Effector memory CD8-positive, alpha-beta T cell (primary cell): ENCODE measurements at regions not wholly inside any gene's neighbourhood (a gene's known extent, or its start where the extent isn't known, plus 50 kb on each side); places are given as distances from the start of the nearest gene placed in this dataset.
"Not testable (repeated sequence)": the region's sequence is repeated elsewhere in the genome, so short reads cannot be mapped to it uniquely, and the experiment has no call there.

ENCODE experiments used
- ATAC-seq: fragments of 150-1000 bp; cut with Tn5 transposase; replicated peaks from 2 replicates; pipeline ENCODE4 v1.10.0; 2021; ENCODE audit warnings: mild to moderate bottlenecking, moderate library complexity
- DNase-seq, 3 experiments: peaks; one replicate each; pipeline ENCODE4 v3.0.0; 2021
- H3K27ac Mint-ChIP-seq, 2 donors: one replicate each; pipeline ENCODE4 v1.8.0; 2022; ENCODE audit warnings: mild to moderate bottlenecking in 2 of 2, mixed read lengths in 2 of 2, moderate library complexity in 2 of 2
- H3K27me3 Mint-ChIP-seq, 2 donors: one replicate each; pipeline ENCODE4 v1.8.0; 2022; ENCODE audit warnings: mixed read lengths in 2 of 2
- H3K36me3 Mint-ChIP-seq: one replicate; pipeline ENCODE4 v1.8.0; 2022; ENCODE audit warnings: mild to moderate bottlenecking, moderate library complexity, mixed read lengths; ENCODE audit not compliant: insufficient read depth
- H3K4me1 Mint-ChIP-seq, 2 donors: one replicate each; pipeline ENCODE4 v1.8.0; 2022; ENCODE audit warnings: low read depth in 2 of 2, mixed read lengths in 2 of 2
- H3K4me3 Mint-ChIP-seq, 2 donors: one replicate each; pipeline ENCODE4 v1.8.0; 2022; ENCODE audit warnings: mild to moderate bottlenecking in 2 of 2, mixed read lengths in 2 of 2, moderate library complexity in 2 of 2
- H3K9me3 Mint-ChIP-seq, 2 donors: one replicate each; pipeline ENCODE4 v1.8.0; 2022; ENCODE audit warnings: mixed read lengths in 2 of 2

GRCh38 chr18:73545472-73545871, 602.2 kb downstream of the FBXO15 start:
- Mint-ChIP-seq H3K9me3 (peaks cover 6 to 12% of the 10 kb centered on the region in 2 donors), H3K27ac (no peak overlapping the region), H3K4me3 (no peak overlapping the region), H3K27me3 (no peaks in the 10 kb centered on the region), H3K4me1 (no peaks in the 10 kb centered on the region), H3K36me3 (no peaks in the 10 kb centered on the region)
- no peak for ATAC-seq
- DNase-seq: no peak

- Mint-ChIP-seq H3K36me3 (no peaks in the 10 kb centered on the region), H3K4me1 (no peaks in the 10 kb centered on the region), H3K9me3 (peaks cover 4 to 6% of the 10 kb centered on the region in 2 donors), H3K4me3 (no peak overlapping the region), H3K27ac (no peak overlapping the region), H3K27me3 (no peaks in the 10 kb centered on the region)
- DNase-seq: no peak
- no peak for ATAC-seq
These were observed 603.0 kb downstream of the FBXO15 start for GRCh38 chr18:73544617-73545016.

GRCh38 chr18:73544032-73544431, 603.6 kb downstream of the FBXO15 start:
- no peak for ATAC-seq

GRCh38 chr18:73535990-73536389, 611.6 kb downstream of the FBXO15 start:
- H3K36me3 Mint-ChIP-seq: no peaks in the 10 kb centered on the region
- H3K4me3 Mint-ChIP-seq: no peak overlapping the region
- ATAC-seq (no peak), DNase-seq (no peak)
- peaks cover 9 to 24% of the 10 kb centered on the region in 2 donors for H3K9me3 Mint-ChIP-seq
- no peak overlapping the region for H3K27ac Mint-ChIP-seq
- H3K27me3 Mint-ChIP-seq: no peaks in the 10 kb centered on the region
- no peaks in the 10 kb centered on the region for H3K4me1 Mint-ChIP-seq

More at GRCh38 chr18:73544032-73544431, 603.6 kb downstream of the FBXO15 start:
- no peak for DNase-seq
- Mint-ChIP-seq H3K36me3 (no peaks in the 10 kb centered on the region), H3K27ac (no peak overlapping the region), H3K4me3 (no peak overlapping the region), H3K9me3 (peaks cover 6% of the 10 kb centered on the region in 2 donors), H3K27me3 (no peaks in the 10 kb centered on the region), H3K4me1 (no peaks in the 10 kb centered on the region)

GRCh38 chr18:73535189-73535588, 612.4 kb downstream of the FBXO15 start:
- H3K4me3 Mint-ChIP-seq: no peak overlapping the region
- H3K9me3 Mint-ChIP-seq: peaks cover 15 to 32% of the 10 kb centered on the region in 2 donors
- H3K27me3 Mint-ChIP-seq: no peaks in the 10 kb centered on the region
- DNase-seq (no peak), ATAC-seq (no peak)
- H3K36me3 Mint-ChIP-seq: no peaks in the 10 kb centered on the region
- H3K27ac Mint-ChIP-seq: no peak overlapping the region
- no peaks in the 10 kb centered on the region for H3K4me1 Mint-ChIP-seq

GRCh38 chr18:73531601-73532000, 616.0 kb downstream of the FBXO15 start:
- H3K4me3 Mint-ChIP-seq: no peak overlapping the region
- peaks cover 24 to 42% of the 10 kb centered on the region in 2 donors for H3K9me3 Mint-ChIP-seq
- H3K36me3 Mint-ChIP-seq: no peaks in the 10 kb centered on the region
- H3K27me3 Mint-ChIP-seq: no peaks in the 10 kb centered on the region
- H3K4me1 Mint-ChIP-seq: no peaks in the 10 kb centered on the region
- DNase-seq (no peak), ATAC-seq (no peak)
- no peak overlapping the region for H3K27ac Mint-ChIP-seq

- H3K36me3 Mint-ChIP-seq: no peaks in the 10 kb centered on the region
- H3K27ac Mint-ChIP-seq: no peak overlapping the region
- H3K4me1 Mint-ChIP-seq: no peaks in the 10 kb centered on the region
- no peak for DNase-seq
- no peaks in the 10 kb centered on the region for H3K27me3 Mint-ChIP-seq
- H3K4me3 Mint-ChIP-seq: no peak overlapping the region
- no peak for ATAC-seq
- H3K9me3 Mint-ChIP-seq: peaks cover 24 to 36% of the 10 kb centered on the region in 2 donors
These were observed 619.6 kb downstream of the FBXO15 start for GRCh38 chr18:73528066-73528465.

- Mint-ChIP-seq H3K27ac (no peak overlapping the region), H3K9me3 (peaks cover 20 to 25% of the 10 kb centered on the region in 2 donors), H3K36me3 (no peaks in the 10 kb centered on the region), H3K27me3 (no peaks in the 10 kb centered on the region), H3K4me3 (no peak overlapping the region), H3K4me1 (no peaks in the 10 kb centered on the region)
- ATAC-seq (no peak), DNase-seq (no peak)
These were observed 627.4 kb downstream of the FBXO15 start for GRCh38 chr18:73520229-73520628.

GRCh38 chr18:73516056-73516455, 631.6 kb downstream of the FBXO15 start:
- H3K27ac Mint-ChIP-seq, H3K4me1 Mint-ChIP-seq, H3K4me3 Mint-ChIP-seq, H3K36me3 Mint-ChIP-seq, H3K27me3 Mint-ChIP-seq, DNase-seq, ATAC-seq: not testable (repeated sequence)
- peaks cover 20 to 37% of the 10 kb centered on the region in 2 donors for H3K9me3 Mint-ChIP-seq

GRCh38 chr18:73514449-73514848, 633.2 kb downstream of the FBXO15 start:
- Mint-ChIP-seq H3K9me3 (peaks cover 15 to 30% of the 10 kb centered on the region in 2 donors), H3K27ac (no peak overlapping the region), H3K4me3 (no peak overlapping the region), H3K36me3 (no peaks in the 10 kb centered on the region), H3K4me1 (no peaks in the 10 kb centered on the region), H3K27me3 (no peaks in the 10 kb centered on the region)
- no peak for DNase-seq
- no peak for ATAC-seq

GRCh38 chr18:73511771-73512503, 635.7 kb downstream of the FBXO15 start:
- no peak for DNase-seq
- Mint-ChIP-seq H3K9me3 (peaks cover 15 to 31% of the 10 kb centered on the region in 2 donors), H3K27me3 (no peaks in the 10 kb centered on the region), H3K4me1 (no peaks in the 10 kb centered on the region), H3K27ac (no peak overlapping the region), H3K36me3 (no peaks in the 10 kb centered on the region), H3K4me3 (no peak overlapping the region)
- no peak for ATAC-seq

- no peak for DNase-seq
These were observed 638.2 kb downstream of the FBXO15 start for GRCh38 chr18:73509460-73509859.

GRCh38 chr18:73503326-73503725, 635.5 kb upstream of the NETO1 start:
- Mint-ChIP-seq H3K9me3 (peaks cover 0 to 4% of the 10 kb centered on the region in 2 donors), H3K4me1 (no peaks in the 10 kb centered on the region), H3K27ac (no peak overlapping the region), H3K4me3 (no peak overlapping the region), H3K36me3 (no peaks in the 10 kb centered on the region), H3K27me3 (no peaks in the 10 kb centered on the region)
- no peak for DNase-seq
- no peak for ATAC-seq

More at GRCh38 chr18:73509460-73509859, 638.2 kb downstream of the FBXO15 start:
- no peak for ATAC-seq
- no peaks in the 10 kb centered on the region for H3K36me3 Mint-ChIP-seq
- no peak overlapping the region for H3K4me3 Mint-ChIP-seq
- H3K27ac Mint-ChIP-seq: no peak overlapping the region
- peaks cover 11 to 20% of the 10 kb centered on the region in 2 donors for H3K9me3 Mint-ChIP-seq
- no peaks in the 10 kb centered on the region for H3K4me1 Mint-ChIP-seq
- no peaks in the 10 kb centered on the region for H3K27me3 Mint-ChIP-seq

GRCh38 chr18:73487966-73488365, 620.2 kb upstream of the NETO1 start:
- Mint-ChIP-seq H3K36me3 (peaks cover 4% of the 10 kb centered on the region), H3K4me1 (no peaks in the 10 kb centered on the region), H3K27me3 (no peaks in the 10 kb centered on the region), H3K27ac (no peak overlapping the region), H3K9me3 (peaks cover 8 to 9% of the 10 kb centered on the region in 2 donors), H3K4me3 (no peak overlapping the region)
- DNase-seq (no peak), ATAC-seq (no peak)
